GM13977 (cell line): ENCODE measurements at regions not wholly inside any gene's neighbourhood (a gene's known extent, or its start where the extent isn't known, plus 50 kb on each side); places are given as distances from the start of the nearest gene placed in this dataset.

Source experiments
- DNase-seq: peaks from one replicate; pipeline ENCODE4 v3.0.0; 2012; ENCODE audit warnings: low spot score
- CTCF ChIP-seq: IDR thresholded peaks from 2 replicates; pipeline ENCODE4 v1.5.1; 2012; ENCODE audit warnings: mild to moderate bottlenecking, control low read depth; ENCODE audit not compliant: insufficient read depth; ENCODE audit errors: extremely low read depth, missing control alignments
- in situ Hi-C: fragments of 300-500 bp; cut with MboI; formaldehyde crosslinking; loops from one replicate; pipeline ENCODE4 v1.12.0; 2022; ENCODE audit warnings: low sequenced_read_pairs, low pct_unique_long_range_greater_than_20kb, mixed read lengths, inconsistent platforms; ENCODE audit not compliant: unreplicated experiment

- in situ Hi-C loops = no loop called here
- no peak for DNase-seq
- TF ChIP-seq CTCF = no peak
Observed at GRCh38 chr18:51724790-51725721, 527.6 kb upstream of the MEX3C start.

- no peak for DNase-seq
- in situ Hi-C loops = no loop called here
- TF ChIP-seq CTCF = no peak
Observed at GRCh38 chr18:51726614-51727013, 529.1 kb upstream of the MEX3C start.

GRCh38 chr18:51727780-51728179 lies 530.3 kb upstream of the MEX3C start:
- TF ChIP-seq CTCF = no peak
- in situ Hi-C loops = no loop called here
- no peak for DNase-seq

- no peak for TF ChIP-seq CTCF
- in situ Hi-C loops = no loop called here
- DNase-seq = no peak
Observed at GRCh38 chr18:51731070-51731469, 533.6 kb upstream of the MEX3C start.

- DNase-seq = no peak
- in situ Hi-C loops = no loop called here
Observed at GRCh38 chr18:51734576-51734975, 537.1 kb upstream of the MEX3C start.

GRCh38 chr18:51739044-51739666 lies 541.7 kb upstream of the MEX3C start:
- no peak for TF ChIP-seq CTCF
- DNase-seq = peak; percentile 74
- in situ Hi-C loops = no loop called here

More at GRCh38 chr18:51734576-51734975, 537.1 kb upstream of the MEX3C start:
- no peak for TF ChIP-seq CTCF
